GM12878 (cell line): ENCODE measurements at regions not wholly inside any gene's neighbourhood (a gene's known extent, or its start where the extent isn't known, plus 50 kb on each side); places are given as distances from the start of the nearest gene placed in this dataset.

ENCODE experiments used
- EP300 ChIP-seq, 2 experiments: fragments of 150-350 bp in 1 of 2; IDR thresholded peaks; 2 replicates each; pipeline ENCODE4 v1.6.1; 2011 to 2012; ENCODE audit warnings: low read depth in 2 of 2, low read length in 2 of 2, borderline replicate concordance in 1 of 2, improper control_type of control experiment in 1 of 2, inconsistent platforms in 1 of 2; ENCODE audit not compliant: control insufficient read depth in 1 of 2
- NFIC ChIP-seq: IDR thresholded peaks from 2 replicates; pipeline ENCODE4 v1.6.1; 2012; ENCODE audit warnings: low read depth, mild to moderate bottlenecking, inconsistent platforms, low read length, moderate library complexity
- POLR2A ChIP-seq: IDR thresholded peaks from 2 replicates; pipeline ENCODE4 v1.6.1; 2011; ENCODE audit warnings: low read depth, mild to moderate bottlenecking, low read length
- POLR2AphosphoS5 ChIP-seq: IDR thresholded peaks from 2 replicates; pipeline ENCODE4 v1.6.1; 2011; ENCODE audit warnings: mild to moderate bottlenecking, low read length, inconsistent platforms
- SMC3 ChIP-seq: IDR thresholded peaks from 2 replicates; pipeline ENCODE4 v1.6.1; 2011; ENCODE audit warnings: low read length, improper control_type of control experiment, borderline replicate concordance
- TAF1 ChIP-seq: IDR thresholded peaks from 2 replicates; pipeline ENCODE4 v1.6.1; 2011; ENCODE audit warnings: mild to moderate bottlenecking, low read depth, low read length, borderline replicate concordance
- YY1 ChIP-seq: IDR thresholded peaks from 2 replicates; pipeline ENCODE4 v1.6.1; 2011; ENCODE audit warnings: low read depth, mild to moderate bottlenecking, low read length
- ZSCAN29 ChIP-seq: fragments of 450-650 bp; IDR thresholded peaks from 2 replicates; pipeline ENCODE4 v1.6.1; 2017; ENCODE audit warnings: mild to moderate bottlenecking, moderate library complexity

DNA sequence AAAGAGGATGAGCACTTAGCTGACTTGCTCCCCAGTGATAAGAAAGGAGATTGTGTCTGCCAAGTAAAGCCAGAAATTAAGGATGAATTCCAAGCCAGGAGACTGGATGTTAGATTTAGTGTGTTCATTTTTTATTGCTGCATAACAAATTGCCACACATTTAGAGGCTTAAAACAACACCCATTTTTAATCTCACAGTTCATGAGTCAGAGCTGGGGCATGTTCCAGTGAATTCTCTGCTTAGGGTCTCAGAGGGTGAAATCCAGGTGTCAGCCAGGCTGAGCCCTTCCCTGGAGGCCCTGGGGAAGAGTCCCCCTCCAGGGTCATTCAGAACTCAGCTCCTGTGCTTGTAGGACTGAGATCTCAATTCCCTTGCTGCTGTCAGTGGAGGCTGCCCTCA lies 352.8 kb downstream of the BUD13 start:
- TF ChIP-seq YY1, result no peak
- no peak for TF ChIP-seq POLR2A
- TF ChIP-seq TAF1, result no peak
- no peak for TF ChIP-seq EP300 (IDR thresholded peaks at IDR 0.05; ENCODE audit: borderline replicate concordance in 1 of 2, control insufficient read depth in 1 of 2, low read depth in 2 of 2, low read length in 2 of 2)
- TF ChIP-seq NFIC, result no peak
- no peak for TF ChIP-seq ZSCAN29
- no peak for TF ChIP-seq SMC3
- TF ChIP-seq POLR2AphosphoS5, result no peak
